GM12875 (cell line): ENCODE measurements at regions not wholly inside any gene's neighbourhood (a gene's known extent, or its start where the extent isn't known, plus 50 kb on each side); places are given as distances from the start of the nearest gene placed in this dataset.

Experiments
- H3K4me3 ChIP-seq: one replicate; pipeline ENCODE4 v1.5.1; 2011; ENCODE audit warnings: low read depth, low read length, control low read depth
- TF ChIP-seq, protein P1 (sequence below): IDR thresholded peaks from 2 replicates; pipeline ENCODE4 v1.5.1; 2011; ENCODE audit warnings: low read depth, mild to moderate bottlenecking, control low read depth, inconsistent platforms, low read length, moderate library complexity, borderline replicate concordance; ENCODE audit not compliant: insufficient read depth

DNA sequence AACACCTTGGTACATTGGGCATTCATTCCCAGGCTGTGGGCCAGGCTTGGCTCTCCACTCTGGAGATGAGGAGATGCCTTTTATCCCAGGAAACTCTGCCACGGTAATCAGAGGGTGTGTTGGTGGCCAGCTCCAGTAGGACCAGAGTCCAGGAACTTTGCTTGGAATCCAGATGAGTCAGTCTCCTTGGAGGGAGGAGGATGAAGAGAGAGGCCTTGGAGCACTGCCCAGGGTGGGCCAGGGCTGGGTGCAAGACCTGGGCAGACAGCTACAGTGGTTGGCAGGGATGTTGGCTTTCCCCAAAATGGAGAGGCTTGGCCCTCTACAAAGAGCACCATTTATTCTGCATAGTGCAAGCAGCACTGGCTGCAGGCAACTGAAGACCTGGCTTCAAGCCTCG is 209.0 kb downstream of the RGS9 start:
- no peak overlapping the region for H3K4me3 ChIP-seq
- TF ChIP-seq, protein P1, sequence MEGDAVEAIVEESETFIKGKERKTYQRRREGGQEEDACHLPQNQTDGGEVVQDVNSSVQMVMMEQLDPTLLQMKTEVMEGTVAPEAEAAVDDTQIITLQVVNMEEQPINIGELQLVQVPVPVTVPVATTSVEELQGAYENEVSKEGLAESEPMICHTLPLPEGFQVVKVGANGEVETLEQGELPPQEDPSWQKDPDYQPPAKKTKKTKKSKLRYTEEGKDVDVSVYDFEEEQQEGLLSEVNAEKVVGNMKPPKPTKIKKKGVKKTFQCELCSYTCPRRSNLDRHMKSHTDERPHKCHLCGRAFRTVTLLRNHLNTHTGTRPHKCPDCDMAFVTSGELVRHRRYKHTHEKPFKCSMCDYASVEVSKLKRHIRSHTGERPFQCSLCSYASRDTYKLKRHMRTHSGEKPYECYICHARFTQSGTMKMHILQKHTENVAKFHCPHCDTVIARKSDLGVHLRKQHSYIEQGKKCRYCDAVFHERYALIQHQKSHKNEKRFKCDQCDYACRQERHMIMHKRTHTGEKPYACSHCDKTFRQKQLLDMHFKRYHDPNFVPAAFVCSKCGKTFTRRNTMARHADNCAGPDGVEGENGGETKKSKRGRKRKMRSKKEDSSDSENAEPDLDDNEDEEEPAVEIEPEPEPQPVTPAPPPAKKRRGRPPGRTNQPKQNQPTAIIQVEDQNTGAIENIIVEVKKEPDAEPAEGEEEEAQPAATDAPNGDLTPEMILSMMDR, result no peak

DNA sequence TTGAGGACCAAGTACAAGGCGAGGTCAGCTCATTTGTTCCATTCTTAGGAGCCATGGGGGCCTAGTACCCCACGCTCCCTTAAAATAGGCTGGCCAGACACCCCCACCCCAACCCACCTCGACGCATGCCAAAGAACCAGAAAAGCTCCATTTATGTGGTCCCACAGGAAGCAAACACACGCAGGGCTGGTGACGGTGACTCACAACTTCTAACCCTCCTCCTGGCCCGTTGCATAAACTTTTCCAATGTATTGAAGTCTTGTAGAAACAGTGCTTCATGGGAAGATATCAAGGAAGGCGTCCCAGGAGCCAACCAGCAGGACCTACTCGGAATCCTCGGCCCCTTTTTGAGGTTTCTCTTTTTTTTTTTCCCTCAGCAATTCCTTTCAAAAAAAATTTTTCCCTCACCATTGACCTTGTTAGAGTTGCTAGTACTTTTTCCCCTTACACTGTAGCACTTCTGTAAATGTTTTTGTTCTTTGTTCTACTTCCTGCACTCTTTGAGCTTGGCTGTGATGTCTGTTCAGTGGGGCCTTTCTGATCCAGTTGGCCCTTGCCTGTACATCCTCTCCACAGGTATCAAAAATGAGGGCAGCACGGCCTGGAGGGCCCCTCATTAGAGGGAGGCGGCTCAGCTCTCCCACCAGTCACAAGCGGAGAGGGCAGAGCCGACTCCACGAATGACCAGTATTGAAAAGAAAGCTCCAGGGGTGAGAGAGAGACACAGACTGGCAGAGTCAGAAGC is 208.3 kb downstream of the RGS9 start:
- no peak overlapping the region for H3K4me3 ChIP-seq
- TF ChIP-seq, protein P1, result no peak

DNA sequence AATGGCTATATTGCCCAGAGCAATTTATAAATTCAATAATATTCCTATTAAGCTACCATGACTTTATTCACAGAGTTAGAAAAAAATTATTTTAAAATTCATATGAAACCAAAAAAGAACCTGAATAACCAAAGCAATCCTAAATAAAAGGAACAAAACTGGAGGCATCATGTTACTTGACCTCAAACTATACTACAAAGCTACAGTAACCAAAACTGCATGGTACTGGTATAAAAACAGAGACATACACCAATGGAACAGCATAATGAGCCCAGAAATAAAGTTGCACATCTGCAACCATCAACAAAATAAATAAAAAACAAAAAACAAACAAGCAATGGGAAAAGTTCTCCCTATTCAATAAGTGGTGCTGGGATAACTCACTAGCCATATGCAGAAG is 203.2 kb downstream of the RGS9 start:
- no peak overlapping the region for H3K4me3 ChIP-seq
- TF ChIP-seq, protein P1, result no peak

DNA sequence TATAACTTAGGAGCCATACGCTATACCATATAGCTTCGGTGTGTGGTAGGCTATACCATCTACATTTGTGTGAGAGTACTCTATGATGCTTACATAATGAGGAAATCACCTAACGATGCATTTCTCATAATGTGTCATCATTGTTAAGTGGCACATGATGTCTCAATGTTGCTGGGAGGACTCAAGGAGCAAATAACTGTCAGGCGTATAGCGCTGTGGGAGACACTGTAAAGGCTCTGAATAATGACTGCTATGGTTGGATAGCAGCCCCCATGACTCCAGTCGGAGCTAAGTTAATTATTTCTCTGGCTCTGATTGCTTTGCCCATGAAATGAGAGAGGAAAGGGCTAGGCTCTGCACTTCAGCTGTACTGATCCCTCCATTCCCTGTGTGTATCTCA is 197.2 kb downstream of the RGS9 start:
- no peak overlapping the region for H3K4me3 ChIP-seq
- TF ChIP-seq, protein P1, result no peak

DNA sequence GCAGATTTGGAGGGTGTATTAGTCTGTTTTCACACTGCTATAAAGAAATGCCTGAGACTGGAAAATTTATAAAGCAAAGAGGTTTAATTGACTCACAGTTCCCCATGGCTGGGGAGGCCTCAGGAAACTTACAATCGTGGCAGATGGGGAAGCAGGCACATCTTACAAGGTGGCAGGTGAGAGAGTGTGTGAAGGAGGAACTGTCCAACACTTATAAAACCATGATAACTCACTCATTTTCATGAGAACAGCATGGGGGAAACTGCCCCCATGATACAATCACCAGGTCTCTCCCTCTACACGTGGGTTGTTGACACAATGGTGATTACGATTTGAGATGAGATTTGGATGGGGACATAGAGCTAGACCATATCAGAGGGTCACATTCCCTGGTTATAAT is 195.6 kb downstream of the RGS9 start:
- H3K4me3 ChIP-seq, result no peak overlapping the region
- TF ChIP-seq, protein P1, result no peak

DNA sequence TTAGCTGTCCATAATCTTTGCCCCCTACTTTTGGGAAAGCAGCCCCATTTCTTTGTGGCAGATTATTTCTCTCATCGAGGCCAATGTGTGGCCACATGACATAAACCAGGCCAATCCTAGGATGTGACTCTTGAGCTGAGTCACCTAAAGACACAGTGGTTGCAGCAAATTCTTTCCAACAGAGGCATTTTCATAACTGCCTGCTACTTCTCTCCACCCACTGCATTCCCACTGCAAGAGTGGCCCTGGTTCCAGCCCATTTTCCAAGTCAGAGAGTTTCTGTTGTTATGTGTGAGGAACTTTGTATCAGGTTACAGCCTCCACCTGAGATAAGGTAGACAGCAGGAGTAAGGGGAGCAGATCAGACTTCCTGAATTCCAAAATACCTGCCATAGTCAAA is 195.2 kb downstream of the RGS9 start:
- no peak overlapping the region for H3K4me3 ChIP-seq
- TF ChIP-seq, protein P1, result no peak

DNA sequence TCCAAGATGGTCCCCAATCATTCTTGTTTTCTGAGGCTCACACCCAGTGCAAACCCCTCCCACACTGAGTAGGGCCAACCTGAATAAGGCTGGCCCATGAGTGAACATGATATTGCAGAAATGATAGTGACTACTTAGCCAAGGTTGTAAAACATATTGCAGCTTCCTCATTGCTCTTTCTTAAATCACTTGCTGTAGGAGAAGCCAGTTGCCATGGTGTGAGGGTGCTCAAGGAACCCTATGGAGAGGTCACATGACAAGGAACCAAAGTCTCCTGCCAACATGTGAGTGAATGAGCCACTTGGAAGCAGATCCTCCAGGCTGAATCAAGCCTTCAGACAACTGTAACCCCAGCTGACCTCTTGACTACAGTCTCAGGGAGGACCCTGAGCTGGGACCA is 191.4 kb downstream of the RGS9 start:
- TF ChIP-seq, protein P1, result no peak
- H3K4me3 ChIP-seq, result no peak overlapping the region
